ENCODE measurements at regions not wholly inside any gene's neighbourhood (a gene's known extent, or its start where the extent isn't known, plus 50 kb on each side); places are given as distances from the start of the nearest gene placed in this dataset.
A peak's percentile ranks its signal among the peaks of the same experiment; 100 is the strongest.

DNA sequence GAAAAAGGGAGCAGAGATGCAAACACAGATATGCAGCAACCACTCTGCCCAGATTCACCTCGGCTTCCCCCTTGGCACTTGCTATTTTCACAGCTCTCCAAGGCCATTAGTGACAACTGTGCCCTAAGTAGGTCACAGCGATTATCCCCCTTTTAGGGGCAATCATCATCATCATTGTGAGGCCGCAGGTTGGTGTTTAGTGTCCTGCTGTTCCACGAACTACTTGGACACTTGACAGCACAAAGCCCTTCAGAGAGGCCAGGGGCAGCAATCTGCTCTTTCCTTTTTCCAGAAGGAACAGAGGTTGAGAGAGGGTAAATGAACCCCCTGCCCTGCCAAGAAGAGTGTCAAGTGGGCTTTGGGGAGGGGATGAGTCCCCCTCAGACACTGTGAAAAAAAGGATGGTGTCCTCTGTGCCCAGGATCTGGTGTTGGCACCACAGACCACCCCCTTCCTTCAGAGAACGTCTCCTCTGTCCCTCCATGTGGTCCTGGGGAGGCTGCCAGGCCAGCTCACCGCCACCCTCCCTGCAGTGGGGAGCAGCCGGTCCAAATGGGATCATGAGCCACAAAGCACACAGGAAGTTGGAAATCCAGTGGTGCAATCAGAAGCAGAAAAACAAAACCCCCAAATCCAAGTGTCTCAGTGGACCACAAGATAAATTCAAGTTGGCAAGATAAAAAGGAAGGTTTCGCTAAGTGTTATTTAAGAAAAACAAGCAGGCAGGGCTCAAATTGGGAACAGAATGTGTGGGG, 78.4 kb upstream of the MED9 start:
- no peak for DNase-seq (ENCODE audit: low spot score)

GRCh38 chr17:17398943-17399926, 77.6 kb upstream of the MED9 start:
- DNase-seq (ENCODE audit: low spot score), result no peak

DNA sequence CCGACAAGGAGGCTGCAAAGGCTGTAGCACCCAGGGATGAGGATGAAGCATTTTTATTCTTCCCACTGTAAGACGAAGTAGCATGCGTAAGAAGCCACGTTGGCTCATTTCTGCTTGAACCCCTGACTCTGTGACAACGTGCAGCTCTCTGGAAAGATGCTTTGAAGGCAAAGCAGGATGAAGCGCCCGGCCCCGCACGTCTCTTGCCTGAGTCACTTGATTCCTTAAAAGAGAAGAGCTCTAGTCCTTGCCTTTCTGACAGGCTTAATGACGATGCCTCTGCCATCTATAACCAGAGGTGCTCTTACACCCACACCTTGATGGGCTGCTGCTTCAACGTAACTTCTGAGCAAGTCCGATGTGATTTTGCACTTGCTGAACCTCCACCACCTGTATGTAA, 76.7 kb upstream of the MED9 start:
- no peak for DNase-seq (ENCODE audit: low spot score)

DNA sequence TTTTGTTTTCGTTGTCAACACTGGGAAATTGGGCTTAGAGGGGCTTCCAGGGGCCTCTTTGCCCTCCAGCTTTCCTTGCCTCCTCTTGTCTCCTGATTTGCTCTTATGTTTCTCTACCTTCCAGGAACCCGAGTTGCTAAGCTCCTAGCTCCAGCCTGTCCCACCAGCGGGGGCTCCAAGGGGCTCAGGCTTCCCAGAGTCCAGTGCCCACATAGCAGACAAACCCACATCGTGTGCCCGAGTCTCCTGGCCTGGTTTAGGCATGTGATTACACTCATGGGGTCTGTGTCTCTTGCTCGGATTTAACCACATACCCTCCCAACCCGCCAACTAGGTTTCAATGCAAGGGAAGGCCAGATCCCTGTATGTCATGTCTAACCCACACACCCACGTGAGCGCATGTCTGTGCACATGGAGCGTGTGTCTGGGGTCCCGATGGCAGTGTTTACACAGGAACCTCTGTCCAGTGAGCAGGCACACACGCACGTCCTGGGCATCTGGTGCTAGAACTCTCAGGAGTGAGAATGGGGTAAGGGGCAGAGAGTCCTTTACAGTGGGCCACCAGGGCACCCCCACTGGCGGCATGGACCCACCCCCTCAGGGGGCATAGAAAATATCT, 76.1 kb upstream of the MED9 start:
- DNase-seq (ENCODE audit: low spot score), result no peak

DNA sequence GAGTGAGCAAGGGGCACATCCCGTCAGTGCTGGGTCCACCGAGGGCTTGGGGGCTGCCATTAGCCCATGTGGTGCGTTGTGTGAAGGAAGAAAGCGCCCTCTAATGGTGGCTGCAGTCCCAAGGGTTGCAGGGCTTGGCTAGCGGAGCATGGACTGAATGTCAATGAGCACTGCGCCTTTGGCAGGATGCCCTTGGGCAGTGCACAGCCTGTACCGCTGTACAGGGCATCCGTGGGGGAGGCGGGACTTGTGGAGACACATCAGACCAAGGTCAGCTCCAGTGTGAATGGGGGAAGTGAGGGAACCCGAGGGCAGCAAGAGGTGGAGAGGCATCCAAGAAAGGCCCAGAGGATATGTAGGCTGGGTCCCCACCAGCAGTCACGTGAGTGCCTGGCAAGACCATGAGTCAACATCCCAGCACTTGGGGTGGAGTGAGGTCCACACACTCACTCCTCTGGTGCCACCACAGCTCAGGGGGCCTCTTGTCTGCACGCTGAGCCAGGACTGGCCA, 75.5 kb upstream of the MED9 start:
- DNase-seq (ENCODE audit: low spot score), result peak; percentile 34

DNA sequence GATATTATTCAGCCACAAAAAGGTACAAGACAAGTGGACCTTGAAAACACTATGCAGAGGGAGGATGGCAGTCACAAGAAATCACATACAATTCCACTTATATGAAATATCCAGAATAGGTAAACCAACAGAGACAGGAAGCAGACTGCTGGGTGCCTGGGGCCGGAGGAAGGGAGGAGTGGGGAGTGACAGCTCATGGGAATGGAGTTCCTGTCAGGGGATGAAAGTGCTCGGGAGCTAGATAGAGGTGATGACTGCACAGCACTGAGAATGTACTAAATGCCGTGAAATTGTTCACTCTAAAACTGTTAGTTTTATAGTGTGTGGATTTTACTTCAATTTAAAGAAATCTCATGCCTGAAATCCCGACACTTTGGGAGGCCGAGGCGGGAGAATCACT, 74.2 kb upstream of the MED9 start:
- DNase-seq (ENCODE audit: low spot score), result no peak

- DNase-seq (ENCODE audit: low spot score), result no peak
These were observed 73.7 kb upstream of the MED9 start for GRCh38 chr17:17403065-17403464.

- no peak for DNase-seq (ENCODE audit: low spot score)
These were observed 72.8 kb upstream of the MED9 start for GRCh38 chr17:17403899-17404576.

GRCh38 chr17:17405673-17406072, 71.1 kb upstream of the MED9 start:
- DNase-seq (ENCODE audit: low spot score), result no peak

DNA sequence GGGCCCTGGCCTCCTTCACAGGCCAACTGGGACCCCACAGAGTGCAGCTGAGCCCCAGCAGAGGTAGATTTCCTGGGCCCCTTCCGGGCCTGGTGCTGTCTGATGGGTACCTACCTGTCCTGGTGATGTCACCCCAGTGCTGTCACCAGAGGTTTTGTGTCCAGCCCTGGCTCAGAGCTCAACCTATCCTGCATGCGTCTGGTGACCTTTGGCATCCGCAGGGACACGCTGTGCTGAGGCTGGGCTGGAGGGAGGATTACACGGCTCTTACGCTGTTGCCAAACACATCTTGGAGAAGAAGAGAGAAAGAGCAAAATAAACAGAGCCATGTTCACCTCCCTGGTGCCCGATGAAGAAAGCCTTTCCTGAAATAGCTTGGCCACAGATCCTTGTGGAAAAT, 70.6 kb upstream of the MED9 start:
- no peak for DNase-seq (ENCODE audit: low spot score)

DNA sequence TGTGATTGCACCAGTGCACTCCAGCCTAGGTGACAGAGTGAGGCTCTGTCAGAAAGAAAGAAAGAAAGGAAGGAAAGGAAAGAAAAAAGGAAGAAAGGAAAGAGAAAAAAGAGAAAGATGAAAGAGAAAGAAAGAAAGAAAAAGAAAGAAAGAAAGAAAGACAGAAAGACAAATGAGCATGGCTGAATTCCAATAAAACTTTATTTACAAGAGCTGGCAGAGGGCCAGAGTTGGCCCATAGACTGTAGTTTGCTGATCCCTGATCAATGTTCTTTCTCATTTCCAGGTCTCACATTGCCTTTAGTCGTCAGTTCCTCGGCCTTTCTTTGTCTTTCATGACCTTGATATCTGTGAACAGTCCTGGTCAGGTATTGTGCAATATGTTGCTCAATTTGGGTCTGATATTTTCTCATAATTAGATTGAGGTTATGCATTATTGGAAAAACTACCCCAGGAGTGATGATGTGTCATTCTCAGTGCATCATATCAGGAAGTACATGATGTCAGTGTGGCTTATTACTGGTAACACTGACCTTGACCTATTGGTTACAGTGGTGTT, 68.5 kb upstream of the MED9 start:
- no peak for DNase-seq (ENCODE audit: low spot score)

DNA sequence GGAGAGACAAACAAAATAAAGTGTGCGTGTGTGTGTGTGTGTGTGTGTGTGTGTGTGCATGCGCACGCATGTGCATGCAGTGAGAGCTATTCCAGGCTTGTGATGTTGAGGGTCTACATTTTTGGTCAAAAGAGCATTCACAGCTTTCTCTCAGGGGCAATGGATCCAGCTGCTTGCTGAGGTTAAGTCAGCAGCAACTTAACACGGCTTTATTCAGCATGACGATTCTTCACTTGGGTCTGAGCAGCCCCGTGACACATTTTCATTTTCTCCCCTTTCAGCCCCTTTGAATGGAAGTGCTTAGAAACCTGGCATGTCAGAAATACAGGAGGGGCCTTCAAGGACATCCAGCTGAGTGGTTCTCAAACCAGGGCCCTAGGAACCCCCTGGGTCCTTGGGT, 66.4 kb upstream of the MED9 start:
- no peak for DNase-seq (ENCODE audit: low spot score)

GRCh38 chr17:17411692-17412091, 65.1 kb upstream of the MED9 start:
- DNase-seq (ENCODE audit: low spot score), result no peak

GRCh38 chr17:17412326-17412725, 64.5 kb upstream of the MED9 start:
- no peak for DNase-seq (ENCODE audit: low spot score)

- DNase-seq (ENCODE audit: low spot score), result no peak
These were observed 63.5 kb upstream of the MED9 start for GRCh38 chr17:17413215-17413792.

GRCh38 chr17:17413821-17414220, 63.0 kb upstream of the MED9 start:
- no peak for DNase-seq (ENCODE audit: low spot score)

- DNase-seq (ENCODE audit: low spot score), result peak; percentile 28
These were observed 62.4 kb upstream of the MED9 start for GRCh38 chr17:17414341-17414805.

GRCh38 chr17:17415006-17415405, 61.8 kb upstream of the MED9 start:
- no peak for DNase-seq (ENCODE audit: low spot score)

- DNase-seq (ENCODE audit: low spot score), result peak; percentile 79
These were observed 60.8 kb upstream of the MED9 start for GRCh38 chr17:17416007-17416399.

DNA sequence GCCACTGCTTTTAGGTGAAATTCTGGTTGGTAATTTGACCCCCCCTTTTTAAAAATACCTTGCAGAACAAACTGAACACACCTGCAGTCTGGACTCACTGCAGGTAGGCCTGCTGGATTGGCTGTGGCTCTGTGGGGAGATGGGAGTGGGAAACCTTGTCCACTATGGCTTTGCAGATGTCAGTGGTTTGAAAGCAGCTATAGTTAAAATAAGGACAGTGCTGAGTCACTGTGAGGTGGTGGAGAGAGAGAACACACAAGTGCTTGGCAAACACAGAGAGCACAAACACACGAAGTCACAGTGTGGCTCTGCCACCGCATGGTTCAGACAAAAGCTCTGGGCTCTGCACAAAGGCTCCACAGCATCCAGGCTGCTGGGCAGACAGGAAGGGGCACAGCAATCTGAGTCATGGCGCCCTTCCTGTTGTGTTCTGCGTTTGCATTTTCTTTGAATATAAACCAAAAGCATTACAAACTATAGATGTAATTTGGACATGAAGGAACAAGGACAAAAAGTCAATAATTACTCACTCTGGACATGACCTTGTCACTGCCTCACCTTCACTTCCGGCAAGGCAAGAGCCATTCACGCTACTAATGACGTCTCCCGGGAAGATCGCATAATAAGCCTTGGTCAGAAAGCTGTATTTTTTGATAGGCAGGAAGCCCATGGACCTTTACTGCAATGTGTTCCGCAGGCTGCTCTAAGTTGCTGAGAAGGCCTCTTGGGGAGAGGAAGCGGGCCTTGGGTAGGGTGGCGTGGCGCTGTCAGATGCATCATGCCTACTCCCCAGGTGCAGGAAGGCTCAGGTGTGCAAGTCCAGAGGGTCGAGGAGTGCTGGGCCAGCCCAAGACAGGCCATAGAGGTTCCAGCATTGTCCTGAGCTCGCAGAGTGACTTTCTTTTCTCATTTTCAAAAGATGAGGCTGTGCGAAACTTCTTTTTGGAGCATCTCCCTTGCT, 60.1 kb upstream of the MED9 start:
- peak; percentile 78 for DNase-seq (ENCODE audit: low spot score)

Data from hematopoietic multipotent progenitor cell treated with erythropoietin and hydrocortisone succinate and interleukin-3 and kit ligand, for 15 days (in vitro differentiated cells).